Common myeloid progenitor, CD34-positive (primary cell): ENCODE measurements at regions not wholly inside any gene's neighbourhood (a gene's known extent, or its start where the extent isn't known, plus 50 kb on each side); places are given as distances from the start of the nearest gene placed in this dataset.

ENCODE experiments used
- CTCF ChIA-PET: fragments of 350-600 bp; sonication (Branson Sonifier 250); formaldehyde crosslinking; loops from one replicate; lab custom pipeline; 2021; ENCODE audit warnings: antibody characterized with exemption; lab: Charles Lee
- POLR2A ChIA-PET: fragments of 350-600 bp; sonication (Branson Sonifier 250); formaldehyde crosslinking; loops from one replicate; lab custom pipeline; 2021; ENCODE audit warnings: antibody characterized with exemption; lab: Charles Lee
- DNase-seq, 3 donors: peaks; one replicate each; pipeline versions ENCODE4 v3.0.0 to v3.0.0-alpha.2; 2013
- H3K27ac ChIP-seq, 2 experiments: 1 replicate in 1 of 2; 2 replicates in 1 of 2; pipeline ENCODE4 v1.7.0; 2013; ENCODE audit warnings: inconsistent platforms in 2 of 2, low read length in 2 of 2, mild to moderate bottlenecking in 2 of 2, low read depth in 1 of 2, moderate library complexity in 1 of 2; ENCODE audit not compliant: severe bottlenecking in 2 of 2, insufficient read depth in 1 of 2, poor library complexity in 1 of 2
- H3K27me3 ChIP-seq, 5 experiments: replicated peaks in 2 of 5; 1 replicate in 3 of 5; 2 replicates in 2 of 5; pipeline versions ENCODE4 v1.6.1 to v1.7.0; 2013; ENCODE audit warnings: low read length in 4 of 5, mild to moderate bottlenecking in 2 of 5, moderate library complexity in 2 of 5, inconsistent platforms in 1 of 5; ENCODE audit not compliant: insufficient read depth in 5 of 5, control insufficient read depth in 4 of 5
- H3K36me3 ChIP-seq, 4 experiments: 1 replicate in 2 of 4; 2 replicates in 2 of 4; pipeline versions ENCODE4 v1.6.1 to v1.7.0; 2013; ENCODE audit warnings: low read length in 3 of 4, control low read depth in 1 of 4, mild to moderate bottlenecking in 1 of 4; ENCODE audit not compliant: control insufficient read depth in 4 of 4, insufficient read depth in 4 of 4
- H3K4me1 ChIP-seq, 4 experiments: 1 replicate in 3 of 4; 2 replicates in 1 of 4; pipeline versions ENCODE4 v1.6.1 to v1.7.1; 2013; ENCODE audit warnings: low read length in 3 of 4, mild to moderate bottlenecking in 3 of 4, control low read depth in 1 of 4, inconsistent platforms in 1 of 4, moderate library complexity in 1 of 4; ENCODE audit not compliant: control insufficient read depth in 4 of 4, insufficient read depth in 4 of 4; ENCODE audit errors: control extremely low read depth in 1 of 4
- H3K4me3 ChIP-seq, 7 experiments: 1 replicate in 4 of 7; 2 replicates in 3 of 7; pipeline versions ENCODE4 v1.5.1 to v1.7.0; 2013; ENCODE audit warnings: mild to moderate bottlenecking in 7 of 7, low read length in 6 of 7, moderate library complexity in 6 of 7, inconsistent platforms in 2 of 7, low read depth in 2 of 7, control low read depth in 1 of 7; ENCODE audit not compliant: insufficient read depth in 4 of 7, control insufficient read depth in 1 of 7; ENCODE audit errors: extremely low read depth in 1 of 7
- H3K9me3 ChIP-seq, 5 experiments: 1 replicate in 4 of 5; 2 replicates in 1 of 5; pipeline versions ENCODE4 v1.6.1 to v1.7.1; 2013; ENCODE audit warnings: low read length in 4 of 5, mild to moderate bottlenecking in 2 of 5, inconsistent platforms in 1 of 5, low read depth in 1 of 5, moderate library complexity in 1 of 5; ENCODE audit not compliant: control insufficient read depth in 4 of 5, insufficient read depth in 2 of 5; ENCODE audit errors: control extremely low read depth in 1 of 5
- WGBS: methylation state at CpG from one replicate; pipeline ENCODE4 v1.1.5; 2013; ENCODE audit not compliant: insufficient coverage; 5-methylcytosine and 5-hydroxymethylcytosine counted together

- no peak for DNase-seq
- Histone ChIP-seq H3K9me3 (peaks cover 0 to 3% (median 0%) of the 10 kb centered on the region in 5 experiments), H3K27ac (no peak overlapping the region), H3K4me1 (no peaks in the 10 kb centered on the region), H3K4me3 (no peak overlapping the region), H3K27me3 (peaks cover 0 to 5% (median 0%) of the 10 kb centered on the region in 5 experiments), H3K36me3 (no peaks in the 10 kb centered on the region)
- ChIA-PET POLR2A (no interaction called here), CTCF (no interaction called here)
- 86% methylated on average over 5 of the region's 6 CpGs for WGBS
These were observed 375.6 kb downstream of the SOX9 start for GRCh38 chr17:72496461-72496860.

DNA sequence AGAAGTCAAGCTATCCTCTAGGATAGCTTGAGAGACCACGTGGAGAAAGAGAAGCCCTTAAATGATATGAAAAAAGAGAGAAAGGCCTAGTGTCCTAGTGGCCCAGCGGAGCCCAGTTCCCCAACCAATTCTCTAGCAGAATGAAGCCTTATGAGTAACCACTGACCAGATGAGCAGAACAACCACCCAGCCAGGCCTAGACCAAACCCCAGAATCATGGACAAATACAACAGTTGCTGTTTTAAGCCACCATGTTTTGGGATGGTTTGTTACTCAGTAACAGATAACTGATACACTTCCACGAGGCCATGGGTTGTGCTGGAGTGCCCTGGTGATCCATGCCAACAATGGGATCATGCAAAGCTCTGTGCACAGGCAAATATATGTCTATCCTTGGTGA, 377.1 kb downstream of the SOX9 start:
- H3K36me3 ChIP-seq: no peaks in the 10 kb centered on the region
- 96% methylated on average over 3 of the region's 3 CpGs for WGBS
- H3K4me1 ChIP-seq: no peaks in the 10 kb centered on the region
- no peak overlapping the region for H3K27ac ChIP-seq
- H3K4me3 ChIP-seq: no peak overlapping the region
- ChIA-PET POLR2A (no interaction called here), CTCF (no interaction called here)
- no peak for DNase-seq
- H3K27me3 ChIP-seq: peaks cover 0 to 18% (median 0%) of the 10 kb centered on the region in 5 experiments
- H3K9me3 ChIP-seq: no peaks in the 10 kb centered on the region

GRCh38 chr17:72498364-72499210, 377.8 kb downstream of the SOX9 start:
- H3K36me3 ChIP-seq: no peaks in the 10 kb centered on the region
- H3K27me3 ChIP-seq: peaks cover 0 to 18% (median 0%) of the 10 kb centered on the region in 5 experiments
- DNase-seq: no peak
- H3K9me3 ChIP-seq: no peaks in the 10 kb centered on the region
- H3K4me1 ChIP-seq: no peaks in the 10 kb centered on the region
- POLR2A ChIA-PET: no interaction called here
- no peak overlapping the region for H3K27ac ChIP-seq
- 94% methylated on average over 4 of the region's 4 CpGs for WGBS
- H3K4me3 ChIP-seq: no peak overlapping the region
- CTCF ChIA-PET: no interaction called here

DNA sequence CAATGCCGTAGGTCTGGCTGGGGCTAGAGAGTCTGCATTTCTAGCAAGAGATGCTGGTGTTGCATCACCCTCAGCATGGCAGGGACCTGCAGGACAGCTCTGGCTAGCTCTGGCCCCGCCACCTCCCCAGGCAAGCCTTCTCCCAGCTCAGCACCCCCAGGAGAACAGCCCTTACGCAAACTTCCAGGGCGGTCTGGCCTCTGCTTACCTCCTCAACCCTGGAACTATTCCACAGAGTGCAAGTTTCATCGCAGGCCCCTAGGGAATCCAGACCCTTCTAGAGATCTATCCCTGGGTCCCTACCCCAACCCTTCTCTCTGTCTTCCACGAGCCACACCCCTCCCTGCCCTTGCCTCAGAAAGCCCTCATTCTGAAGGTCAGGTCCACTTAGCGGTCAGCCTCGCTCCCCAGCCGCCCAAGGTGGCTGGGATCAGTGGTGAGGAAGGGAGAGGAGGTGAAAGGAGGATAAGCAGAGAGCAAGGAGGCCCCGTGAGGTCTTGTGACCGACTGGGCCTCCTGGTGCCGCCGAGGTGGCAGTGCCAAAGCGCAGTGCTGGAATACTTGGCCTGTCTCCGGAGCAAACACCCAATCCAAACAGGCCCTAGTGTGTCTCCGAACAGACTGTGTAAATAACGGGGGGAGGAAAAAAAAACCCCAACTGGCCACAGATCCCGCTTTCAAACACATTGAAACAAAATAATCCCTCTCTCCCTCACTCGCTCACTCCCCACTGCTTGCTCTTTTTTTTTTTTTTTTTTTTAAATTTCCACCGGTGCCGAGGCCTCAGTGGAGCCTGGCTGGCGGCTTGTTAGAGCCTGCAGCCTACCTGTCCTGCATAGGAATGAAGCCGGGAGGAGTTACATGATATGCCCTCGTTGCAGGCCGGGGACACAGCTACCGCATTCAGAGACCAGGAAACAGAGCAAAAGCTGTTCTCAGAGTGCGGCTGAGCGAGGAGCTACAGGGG, 380.9 kb downstream of the SOX9 start:
- whole genome bisulfite sequencing: 85% methylated on average over 11 of the region's 28 CpGs
- Histone ChIP-seq H3K4me1 (no peaks in the 10 kb centered on the region), H3K36me3 (no peaks in the 10 kb centered on the region), H3K27ac (no peak overlapping the region), H3K4me3 (no peak overlapping the region), H3K9me3 (peaks cover 0 to 3% (median 0%) of the 10 kb centered on the region in 5 experiments), H3K27me3 (peaks cover 0 to 20% (median 0%) of the 10 kb centered on the region in 5 experiments)
- POLR2A ChIA-PET: no interaction called here
- no peak for DNase-seq
- CTCF ChIA-PET: no interaction called here

DNA sequence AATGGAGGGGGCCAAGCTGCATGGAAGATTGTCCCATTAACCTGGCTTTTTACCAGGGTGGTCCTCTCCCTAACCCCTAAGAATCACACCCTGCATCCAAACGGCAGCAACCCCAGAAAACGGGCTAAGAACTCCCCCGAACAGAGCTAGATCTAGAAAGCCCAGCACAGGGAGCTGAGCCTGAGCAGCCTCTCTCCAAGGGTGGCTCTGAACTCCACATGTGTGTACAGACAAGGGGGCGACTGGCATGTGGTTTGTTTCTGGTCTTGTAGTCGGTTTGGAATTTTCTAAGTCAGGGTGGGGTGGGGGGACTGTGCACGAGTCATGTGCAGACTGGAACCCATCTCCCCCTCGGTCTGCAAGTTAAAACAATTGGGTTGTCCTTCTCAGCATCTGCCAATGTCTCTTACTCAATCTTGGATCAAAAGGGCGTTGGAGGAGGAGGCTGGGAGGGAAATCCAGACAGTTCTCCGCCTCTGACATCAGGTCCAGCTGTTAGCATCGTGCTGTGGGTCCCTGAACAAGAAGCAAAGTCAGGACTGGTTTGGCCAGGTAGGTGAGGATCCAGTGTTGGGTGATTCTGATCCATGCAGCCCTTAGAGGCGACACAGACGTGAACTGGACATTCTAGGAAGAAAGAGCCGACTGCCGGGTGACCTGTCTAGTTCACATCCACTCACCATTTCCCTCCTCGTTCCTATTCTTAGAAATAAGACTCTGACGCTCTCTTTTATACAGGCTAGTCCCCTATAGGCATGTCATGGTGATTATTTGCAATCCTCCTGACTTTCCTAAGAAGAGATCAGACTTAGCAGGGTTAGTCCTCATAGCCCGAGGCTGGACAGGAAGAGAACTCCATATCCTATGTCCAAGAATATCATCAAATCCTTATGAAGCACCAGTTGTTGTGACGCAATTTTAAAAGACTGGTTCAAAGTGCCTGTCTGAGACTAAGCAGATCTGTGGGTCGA, 381.8 kb downstream of the SOX9 start:
- CTCF ChIA-PET: no interaction called here

GRCh38 chr17:72503556-72503955, 382.7 kb downstream of the SOX9 start:
- H3K9me3 ChIP-seq: peaks cover 0 to 3% (median 0%) of the 10 kb centered on the region in 5 experiments

More for the DNA sequence above, 381.8 kb downstream of the SOX9 start:
- Histone ChIP-seq H3K4me3 (no peak overlapping the region), H3K27me3 (peaks cover 0 to 22% (median 0%) of the 10 kb centered on the region in 5 experiments), H3K27ac (no peak overlapping the region), H3K36me3 (no peaks in the 10 kb centered on the region), H3K4me1 (no peaks in the 10 kb centered on the region), H3K9me3 (peaks cover 0 to 3% (median 0%) of the 10 kb centered on the region in 5 experiments)
- POLR2A ChIA-PET: no interaction called here
- WGBS: 79% methylated on average over 16 of the region's 19 CpGs
- DNase-seq: no peak

More at GRCh38 chr17:72503556-72503955, 382.7 kb downstream of the SOX9 start:
- H3K4me1 ChIP-seq: no peaks in the 10 kb centered on the region
- peaks cover 0 to 22% (median 0%) of the 10 kb centered on the region in 5 experiments for H3K27me3 ChIP-seq
- H3K4me3 ChIP-seq: no peak overlapping the region
- POLR2A ChIA-PET: no interaction called here
- H3K27ac ChIP-seq: no peak overlapping the region
- CTCF ChIA-PET: no interaction called here
- H3K36me3 ChIP-seq: no peaks in the 10 kb centered on the region
- 94% methylated on average over 3 of the region's 6 CpGs for WGBS
- DNase-seq: no peak
